Peyer's patch (tissue), 4 donors: ENCODE measurements at regions not wholly inside any gene's neighbourhood (a gene's known extent, or its start where the extent isn't known, plus 50 kb on each side); places are given as distances from the start of the nearest gene placed in this dataset.

Experiments
- POLR2A ChIP-seq, 2 donors: fragments of 450-650 bp; IDR thresholded peaks; one replicate each; pipeline ENCODE4 v1.5.1; 2017; ENCODE audit warnings: antibody characterized with exemption in 2 of 2, mild to moderate bottlenecking in 2 of 2, moderate library complexity in 2 of 2
- TF ChIP-seq, protein P1 (sequence below), 6 experiments: fragments of 450-650 bp in 4 of 6; fragments of 200-600 bp in 2 of 6; sonication (generic) in 1 of 6; IDR thresholded peaks; one replicate each; pipeline ENCODE4 v1.5.1; 2017 to 2019; ENCODE audit warnings: antibody characterized with exemption in 6 of 6, mild to moderate bottlenecking in 3 of 6, moderate library complexity in 1 of 6

DNA sequence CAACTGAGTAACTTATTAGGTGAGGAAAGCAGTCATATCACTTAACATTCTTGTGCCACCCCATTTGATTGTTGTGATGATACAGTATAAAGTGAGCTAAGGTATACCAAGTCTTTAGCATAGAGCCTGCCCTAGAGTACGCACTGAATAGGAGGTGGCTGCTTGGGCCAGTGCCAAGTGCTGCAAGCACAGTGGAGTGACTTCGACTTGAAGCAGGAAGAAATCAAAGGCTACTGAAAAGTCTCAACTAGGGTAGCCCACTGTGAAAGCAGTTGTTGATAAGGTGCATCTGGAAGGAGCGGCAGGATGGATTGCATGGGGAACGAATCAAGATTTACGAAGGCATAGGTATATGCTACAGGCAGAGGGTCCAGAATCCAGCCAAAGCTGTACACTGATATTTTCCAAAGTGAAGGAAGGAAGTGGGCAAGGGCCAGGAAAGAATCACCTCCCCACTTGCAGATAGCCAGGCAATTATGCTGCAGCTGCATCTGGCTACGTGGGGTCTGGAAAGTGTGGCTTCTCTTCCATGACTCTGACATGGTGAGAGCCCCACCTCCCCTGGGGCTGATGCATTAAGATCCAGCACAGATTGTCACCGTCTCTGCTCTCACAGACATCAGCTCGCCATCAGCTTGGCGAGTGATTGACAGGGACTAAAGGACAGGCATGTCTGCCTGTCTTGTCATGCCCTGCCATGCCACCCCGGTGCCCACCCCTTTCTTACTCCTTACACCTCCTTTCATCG lies 287.0 kb upstream of the PLXNA2 start:
- TF ChIP-seq, protein P1, sequence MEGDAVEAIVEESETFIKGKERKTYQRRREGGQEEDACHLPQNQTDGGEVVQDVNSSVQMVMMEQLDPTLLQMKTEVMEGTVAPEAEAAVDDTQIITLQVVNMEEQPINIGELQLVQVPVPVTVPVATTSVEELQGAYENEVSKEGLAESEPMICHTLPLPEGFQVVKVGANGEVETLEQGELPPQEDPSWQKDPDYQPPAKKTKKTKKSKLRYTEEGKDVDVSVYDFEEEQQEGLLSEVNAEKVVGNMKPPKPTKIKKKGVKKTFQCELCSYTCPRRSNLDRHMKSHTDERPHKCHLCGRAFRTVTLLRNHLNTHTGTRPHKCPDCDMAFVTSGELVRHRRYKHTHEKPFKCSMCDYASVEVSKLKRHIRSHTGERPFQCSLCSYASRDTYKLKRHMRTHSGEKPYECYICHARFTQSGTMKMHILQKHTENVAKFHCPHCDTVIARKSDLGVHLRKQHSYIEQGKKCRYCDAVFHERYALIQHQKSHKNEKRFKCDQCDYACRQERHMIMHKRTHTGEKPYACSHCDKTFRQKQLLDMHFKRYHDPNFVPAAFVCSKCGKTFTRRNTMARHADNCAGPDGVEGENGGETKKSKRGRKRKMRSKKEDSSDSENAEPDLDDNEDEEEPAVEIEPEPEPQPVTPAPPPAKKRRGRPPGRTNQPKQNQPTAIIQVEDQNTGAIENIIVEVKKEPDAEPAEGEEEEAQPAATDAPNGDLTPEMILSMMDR (IDR thresholded peaks at IDR 0.05) = no peak
- TF ChIP-seq POLR2A (IDR thresholded peaks at IDR 0.05) = no peak
